Gastroesophageal sphincter (tissue), 4 donors: ENCODE measurements at regions not wholly inside any gene's neighbourhood (a gene's known extent, or its start where the extent isn't known, plus 50 kb on each side); places are given as distances from the start of the nearest gene placed in this dataset.
A peak's percentile ranks its signal among the peaks of the same experiment; 100 is the strongest.

Experiments
- ATAC-seq: fragments of 150-250 bp; one replicate; pipeline ENCODE4 v1.9.1; 2016; ENCODE audit warnings: mild to moderate bottlenecking, moderate library complexity
- H3K27ac ChIP-seq, 4 donors: fragments of 200-600 bp; sonication (generic) in 3 of 4; 1 replicate in 3 of 4; 2 replicates in 1 of 4; pipeline ENCODE4 v1.5.1; 2016 to 2019
- H3K27me3 ChIP-seq: fragments of 200-600 bp; sonication (generic); one replicate; pipeline ENCODE4 v1.5.1; 2019
- H3K36me3 ChIP-seq, 2 donors: fragments of 200-600 bp; sonication (generic); one replicate each; pipeline ENCODE4 v1.5.1; 2019; ENCODE audit warnings: control low read depth in 1 of 2
- H3K4me1 ChIP-seq, 3 donors: fragments of 200-600 bp; sonication (generic); 1 replicate in 2 of 3; 2 replicates in 1 of 3; pipeline ENCODE4 v1.5.1; 2016 to 2019; ENCODE audit warnings: control low read depth in 2 of 3
- H3K4me3 ChIP-seq, 2 donors: fragments of 200-600 bp; sonication (generic); one replicate each; pipeline ENCODE4 v1.5.1; 2019; ENCODE audit warnings: mild to moderate bottlenecking in 1 of 2, moderate library complexity in 1 of 2
- H3K9me3 ChIP-seq, 3 donors: fragments of 200-600 bp; sonication (generic); one replicate each; pipeline ENCODE4 v1.5.1; 2017 to 2019; ENCODE audit warnings: control low read depth in 2 of 3
- CTCF ChIP-seq, 4 experiments: fragments of 200-600 bp in 2 of 4; fragments of 450-650 bp in 2 of 4; sonication (generic) in 1 of 4; IDR thresholded peaks; one replicate each; pipeline ENCODE4 v1.5.1; 2017 to 2019; ENCODE audit warnings: antibody characterized with exemption in 4 of 4, mild to moderate bottlenecking in 2 of 4, moderate library complexity in 2 of 4
- EP300 ChIP-seq: sonication (generic); formaldehyde crosslinking; IDR thresholded peaks from one replicate; pipeline ENCODE4 v1.6.1; 2017; ENCODE audit warnings: antibody characterized with exemption, mild to moderate bottlenecking
- POLR2A ChIP-seq, 2 donors: fragments of 450-650 bp; IDR thresholded peaks; one replicate each; pipeline ENCODE4 v1.6.1; 2017; ENCODE audit warnings: antibody characterized with exemption in 2 of 2, mild to moderate bottlenecking in 2 of 2, moderate library complexity in 1 of 2
- POLR2AphosphoS5 ChIP-seq: sonication (generic); formaldehyde crosslinking; IDR thresholded peaks from one replicate; pipeline ENCODE4 v1.6.1; 2017; ENCODE audit warnings: antibody characterized with exemption
- WGBS, 2 donors: methylation state at CpG; one replicate each; pipeline ENCODE4 v1.1.5; 2018; ENCODE audit warnings: low coverage in 1 of 2; 5-methylcytosine and 5-hydroxymethylcytosine counted together

DNA sequence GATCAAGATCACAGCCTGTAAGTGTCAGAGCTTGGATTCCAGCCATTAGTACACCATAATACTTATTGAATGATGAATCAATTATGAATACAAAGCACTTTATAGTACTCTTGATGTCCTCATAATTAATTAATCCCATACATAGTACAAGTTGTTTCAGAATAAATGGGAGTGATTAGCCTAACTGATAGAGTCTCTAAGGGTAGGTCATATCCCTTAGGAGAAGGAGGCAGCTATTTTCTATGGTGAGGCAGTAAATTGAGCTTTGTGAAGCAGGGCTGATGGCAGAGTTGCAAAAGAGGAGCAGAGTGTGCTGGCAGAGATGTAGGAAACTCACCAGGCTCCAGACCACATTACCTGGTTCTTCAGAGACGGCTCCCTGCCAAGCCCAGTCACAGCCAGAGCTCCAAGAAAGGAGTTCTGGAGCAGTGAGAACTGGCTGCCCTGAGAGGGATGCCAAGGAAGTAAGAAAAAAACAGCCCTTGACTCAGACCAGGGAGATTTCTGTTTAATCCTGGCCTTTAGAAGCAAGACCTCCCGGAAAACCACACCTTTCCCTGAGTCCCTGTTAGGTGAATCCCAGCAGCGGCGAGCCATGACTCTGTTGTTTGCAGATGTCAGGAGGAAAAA lies 112.9 kb downstream of the SH3TC2 start:
- peaks cover 0 to 23% (median 5%) of the 10 kb centered on the region in 3 donors for H3K4me1 ChIP-seq
- H3K27ac ChIP-seq = peak overlapping the region; percentile 76 to 93 (median 79)
- ATAC-seq = peak; percentile 96
- H3K9me3 ChIP-seq = no peaks in the 10 kb centered on the region
- H3K4me3 ChIP-seq = no peak overlapping the region
- H3K36me3 ChIP-seq = no peaks in the 10 kb centered on the region
- H3K27me3 ChIP-seq = no peaks in the 10 kb centered on the region
- 27 to 37% methylated on average over 4 of the region's 4 CpGs for WGBS, 2 donors
- TF ChIP-seq POLR2A (IDR thresholded peaks at IDR 0.05) (no peak), EP300 (no peak), POLR2AphosphoS5 (peak; percentile 63)

DNA sequence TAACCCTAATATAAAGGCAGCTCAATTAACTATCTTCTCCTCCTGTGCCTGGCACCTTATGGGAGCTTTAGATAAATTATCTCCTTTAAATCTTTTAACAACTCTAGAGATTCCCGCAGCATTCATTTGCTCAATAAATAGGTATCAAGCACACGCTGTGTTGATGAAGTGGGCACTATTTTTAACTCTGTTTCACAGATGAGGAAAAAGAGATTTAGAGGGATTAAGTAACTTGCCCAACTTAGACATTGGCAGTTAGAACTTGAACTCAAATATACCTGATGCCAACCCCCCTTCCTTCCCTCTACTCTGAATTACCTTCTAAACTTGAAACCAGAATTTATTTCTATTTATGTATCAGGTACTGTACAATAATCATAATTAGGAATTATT lies 112.4 kb downstream of the SH3TC2 start:
- no peak for TF ChIP-seq CTCF (IDR thresholded peaks at IDR 0.05)
- TF ChIP-seq EP300 = no peak
- TF ChIP-seq POLR2A (IDR thresholded peaks at IDR 0.05) = no peak
- no peak for TF ChIP-seq POLR2AphosphoS5
- ATAC-seq = peak; percentile 54
- peak overlapping the region; percentile 76 to 93 (median 79) for H3K27ac ChIP-seq
- peaks cover 0 to 23% (median 5%) of the 10 kb centered on the region in 3 donors for H3K4me1 ChIP-seq
- WGBS, 2 donors = 53% methylated on average over 2 of the region's 2 CpGs
- no peak overlapping the region for H3K4me3 ChIP-seq
- H3K36me3 ChIP-seq = no peaks in the 10 kb centered on the region
- no peaks in the 10 kb centered on the region for H3K27me3 ChIP-seq
- H3K9me3 ChIP-seq = no peaks in the 10 kb centered on the region

DNA sequence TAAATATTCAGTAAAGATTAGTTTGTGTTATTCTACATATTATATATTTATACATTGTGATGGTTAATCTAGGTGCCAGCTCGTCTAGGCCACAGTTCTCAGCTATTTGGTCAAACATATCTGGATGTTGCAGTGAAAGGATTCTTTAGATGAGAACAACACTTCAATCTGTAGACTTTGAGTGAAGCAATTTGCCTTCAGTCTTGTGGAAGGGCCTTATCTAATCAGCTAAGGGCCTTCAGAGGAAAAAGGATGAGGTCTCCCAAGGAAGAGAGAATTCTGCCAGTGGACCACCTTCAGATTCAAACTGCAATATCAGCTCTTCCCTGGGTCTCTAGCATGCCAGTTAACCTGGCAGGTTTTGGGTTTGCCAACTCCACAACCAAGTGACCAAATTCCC lies 112.0 kb downstream of the SH3TC2 start:
- Histone ChIP-seq H3K4me3 (no peak overlapping the region), H3K36me3 (no peaks in the 10 kb centered on the region), H3K27ac (peak overlapping the region; percentile 76 to 93 (median 79)), H3K27me3 (no peaks in the 10 kb centered on the region), H3K9me3 (no peaks in the 10 kb centered on the region), H3K4me1 (peaks cover 0 to 23% (median 5%) of the 10 kb centered on the region in 3 donors)
- no peak for ATAC-seq
- TF ChIP-seq POLR2A (IDR thresholded peaks at IDR 0.05) (no peak), CTCF (IDR thresholded peaks at IDR 0.05) (no peak), POLR2AphosphoS5 (no peak), EP300 (no peak)
- WGBS, 2 donors = 56 to 100% methylated on average over 1 of the region's 1 CpG

- no peak for TF ChIP-seq EP300
- no peak for TF ChIP-seq CTCF (IDR thresholded peaks at IDR 0.05)
- no peak for TF ChIP-seq POLR2A (IDR thresholded peaks at IDR 0.05)
- TF ChIP-seq POLR2AphosphoS5 = no peak
- Histone ChIP-seq H3K4me3 (no peak overlapping the region), H3K36me3 (no peaks in the 10 kb centered on the region), H3K27ac (peak overlapping the region in 2 of 4 donors; percentile 79), H3K27me3 (no peaks in the 10 kb centered on the region), H3K9me3 (no peaks in the 10 kb centered on the region), H3K4me1 (peaks cover 0 to 23% (median 5%) of the 10 kb centered on the region in 3 donors)
- WGBS, 2 donors = 50 to 68% methylated on average over 1 to 3 of the region's 3 CpGs
- ATAC-seq = no peak
Measured at GRCh38 chr5:148951612-148952011, 111.2 kb downstream of the SH3TC2 start.

- TF ChIP-seq CTCF (IDR thresholded peaks at IDR 0.05) (no peak), EP300 (no peak)
- Histone ChIP-seq H3K4me3 (no peak overlapping the region), H3K4me1 (peaks cover 0 to 23% (median 5%) of the 10 kb centered on the region in 3 donors), H3K27me3 (no peaks in the 10 kb centered on the region), H3K27ac (no peak overlapping the region), H3K36me3 (no peaks in the 10 kb centered on the region), H3K9me3 (no peaks in the 10 kb centered on the region)
- no peak for ATAC-seq
- WGBS, 2 donors = 50 to 61% methylated on average over 4 to 5 of the region's 8 CpGs
Measured at GRCh38 chr5:148952097-148952867, 110.6 kb downstream of the SH3TC2 start.
